Panc1 (cell line): ENCODE measurements at regions not wholly inside any gene's neighbourhood (a gene's known extent, or its start where the extent isn't known, plus 50 kb on each side); places are given as distances from the start of the nearest gene placed in this dataset.

Experiments used
- ATAC-seq: fragments of 200-7000 bp; cut with Tn5 transposase; 2 replicates; pipeline ENCODE4 v1.9.1; 2020; ENCODE audit warnings: mild to moderate bottlenecking, moderate library complexity
- BruUV-seq: library from RNA; stranded (reverse); fragments of 400-500 nt; replicated peaks from 2 replicates; lab custom pipeline; 2021; lab: Mats Ljungman, UMichigan
- CTCF ChIA-PET: fragments of 300-600 bp; sonication (Branson Sonifier 250); formaldehyde crosslinking; loops from one replicate; lab custom pipeline; 2022; ENCODE audit warnings: antibody characterized with exemption; lab: Charles Lee
- POLR2A ChIA-PET: fragments of 300-600 bp; sonication (Branson Sonifier 250); formaldehyde crosslinking; loops from one replicate; lab custom pipeline; 2022; ENCODE audit warnings: antibody characterized with exemption; lab: Charles Lee
- DNase-seq: peaks from one replicate; pipeline ENCODE4 v3.0.0-alpha.2; 2010; ENCODE audit warnings: low read depth, low spot score
- H3K27ac ChIP-seq: 2 replicates; pipeline ENCODE4 v1.5.1; 2011; ENCODE audit warnings: mild to moderate bottlenecking, low read length, inconsistent platforms
- H3K27me3 ChIP-seq: fragments of 200-500 bp; sonication (Bioruptor generic); 2 replicates; pipeline ENCODE4 v1.6.0; 2014; ENCODE audit warnings: low read length, inconsistent platforms; ENCODE audit not compliant: control insufficient read depth, insufficient read depth
- H3K36me3 ChIP-seq: fragments of 200-500 bp; sonication (Bioruptor generic); 2 replicates; pipeline ENCODE4 v1.5.1; 2014; ENCODE audit warnings: inconsistent platforms, mild to moderate bottlenecking, low read length, moderate library complexity; ENCODE audit not compliant: control insufficient read depth, insufficient read depth
- H3K4me1 ChIP-seq: 2 replicates; pipeline ENCODE4 v1.5.1; 2011; ENCODE audit warnings: inconsistent platforms, mild to moderate bottlenecking, low read length, moderate library complexity; ENCODE audit not compliant: control insufficient read depth, insufficient read depth
- H3K4me3 ChIP-seq, 2 experiments: 2 replicates each; pipeline ENCODE4 v1.5.1; 2011 to 2012; ENCODE audit warnings: low read depth in 2 of 2, low read length in 2 of 2, mild to moderate bottlenecking in 2 of 2, inconsistent platforms in 1 of 2, moderate library complexity in 1 of 2
- H3K9me3 ChIP-seq: fragments of 200-500 bp; sonication (Bioruptor generic); 2 replicates; pipeline ENCODE4 v1.5.1; 2014; ENCODE audit warnings: low read depth, mild to moderate bottlenecking, inconsistent platforms, low read length, moderate library complexity; ENCODE audit not compliant: control insufficient read depth, insufficient read depth
- POLR2AphosphoS5 ChIP-seq: IDR thresholded peaks from 2 replicates; pipeline ENCODE4 v1.6.1; 2012; ENCODE audit warnings: mild to moderate bottlenecking, low read depth, low read length, moderate library complexity
- SIN3A ChIP-seq: IDR thresholded peaks from 2 replicates; pipeline ENCODE4 v1.6.1; 2012; ENCODE audit warnings: low read depth, mild to moderate bottlenecking, low read length, moderate library complexity, borderline replicate concordance; ENCODE audit not compliant: insufficient read depth
- TCF7L2 ChIP-seq: IDR thresholded peaks from 2 replicates; pipeline ENCODE4 v1.6.1; 2011; ENCODE audit warnings: mild to moderate bottlenecking, low read depth, low read length, inconsistent platforms
- in situ Hi-C: cut with HindIII; loops from 2 replicates; pipeline ENCODE4 v1.10.0; 2016; ENCODE audit warnings: low sequenced_read_pairs, low pct_unique_long_range_greater_than_20kb
- intact Hi-C: fragments of 100-400 bp; cut with micrococcal nuclease; formaldehyde crosslinking; loops from one replicate; pipeline ENCODE4 v1.10.0; 2022; ENCODE audit not compliant: unreplicated experiment
- TF ChIP-seq, protein P1 (sequence below), 2 experiments: IDR thresholded peaks; 2 replicates each; pipeline ENCODE4 v1.6.1; 2011 to 2012; ENCODE audit warnings: low read depth in 2 of 2, control low read depth in 1 of 2, low read length in 1 of 2, mild to moderate bottlenecking in 1 of 2, moderate library complexity in 1 of 2; ENCODE audit not compliant: insufficient read depth in 1 of 2
- TF ChIP-seq, protein P2 (sequence below): fragments of 450-650 bp; IDR thresholded peaks from 2 replicates; pipeline ENCODE4 v1.5.1; 2017; ENCODE audit warnings: mild to moderate bottlenecking

DNA sequence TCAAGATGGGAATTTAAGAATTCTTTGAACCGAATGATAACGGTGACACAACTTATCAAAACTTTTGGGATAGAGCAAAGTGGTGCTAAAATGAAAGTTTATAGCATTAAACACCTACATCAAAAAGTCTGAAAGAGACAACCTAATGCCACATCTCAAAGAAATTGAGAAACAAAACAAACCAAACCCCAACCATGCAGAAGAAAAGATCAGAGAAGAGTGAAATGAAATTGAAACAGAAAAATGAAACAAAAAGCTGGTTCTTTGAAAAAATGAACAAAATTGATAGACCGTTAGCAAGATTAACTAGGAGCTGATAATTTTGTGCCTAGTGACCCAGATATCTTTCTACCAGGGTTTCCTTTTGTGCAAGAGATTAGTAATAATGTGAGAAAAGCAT lies 248.0 kb upstream of the EYS start:
- TF ChIP-seq, protein P1, sequence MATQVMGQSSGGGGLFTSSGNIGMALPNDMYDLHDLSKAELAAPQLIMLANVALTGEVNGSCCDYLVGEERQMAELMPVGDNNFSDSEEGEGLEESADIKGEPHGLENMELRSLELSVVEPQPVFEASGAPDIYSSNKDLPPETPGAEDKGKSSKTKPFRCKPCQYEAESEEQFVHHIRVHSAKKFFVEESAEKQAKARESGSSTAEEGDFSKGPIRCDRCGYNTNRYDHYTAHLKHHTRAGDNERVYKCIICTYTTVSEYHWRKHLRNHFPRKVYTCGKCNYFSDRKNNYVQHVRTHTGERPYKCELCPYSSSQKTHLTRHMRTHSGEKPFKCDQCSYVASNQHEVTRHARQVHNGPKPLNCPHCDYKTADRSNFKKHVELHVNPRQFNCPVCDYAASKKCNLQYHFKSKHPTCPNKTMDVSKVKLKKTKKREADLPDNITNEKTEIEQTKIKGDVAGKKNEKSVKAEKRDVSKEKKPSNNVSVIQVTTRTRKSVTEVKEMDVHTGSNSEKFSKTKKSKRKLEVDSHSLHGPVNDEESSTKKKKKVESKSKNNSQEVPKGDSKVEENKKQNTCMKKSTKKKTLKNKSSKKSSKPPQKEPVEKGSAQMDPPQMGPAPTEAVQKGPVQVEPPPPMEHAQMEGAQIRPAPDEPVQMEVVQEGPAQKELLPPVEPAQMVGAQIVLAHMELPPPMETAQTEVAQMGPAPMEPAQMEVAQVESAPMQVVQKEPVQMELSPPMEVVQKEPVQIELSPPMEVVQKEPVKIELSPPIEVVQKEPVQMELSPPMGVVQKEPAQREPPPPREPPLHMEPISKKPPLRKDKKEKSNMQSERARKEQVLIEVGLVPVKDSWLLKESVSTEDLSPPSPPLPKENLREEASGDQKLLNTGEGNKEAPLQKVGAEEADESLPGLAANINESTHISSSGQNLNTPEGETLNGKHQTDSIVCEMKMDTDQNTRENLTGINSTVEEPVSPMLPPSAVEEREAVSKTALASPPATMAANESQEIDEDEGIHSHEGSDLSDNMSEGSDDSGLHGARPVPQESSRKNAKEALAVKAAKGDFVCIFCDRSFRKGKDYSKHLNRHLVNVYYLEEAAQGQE (IDR thresholded peaks at IDR 0.05; ENCODE audit: insufficient read depth in 1 of 2, low read depth in 2 of 2, low read length in 1 of 2), result no peak
- TF ChIP-seq TCF7L2 (no peak), SIN3A (no peak), POLR2AphosphoS5 (no peak)
- TF ChIP-seq, protein P2, sequence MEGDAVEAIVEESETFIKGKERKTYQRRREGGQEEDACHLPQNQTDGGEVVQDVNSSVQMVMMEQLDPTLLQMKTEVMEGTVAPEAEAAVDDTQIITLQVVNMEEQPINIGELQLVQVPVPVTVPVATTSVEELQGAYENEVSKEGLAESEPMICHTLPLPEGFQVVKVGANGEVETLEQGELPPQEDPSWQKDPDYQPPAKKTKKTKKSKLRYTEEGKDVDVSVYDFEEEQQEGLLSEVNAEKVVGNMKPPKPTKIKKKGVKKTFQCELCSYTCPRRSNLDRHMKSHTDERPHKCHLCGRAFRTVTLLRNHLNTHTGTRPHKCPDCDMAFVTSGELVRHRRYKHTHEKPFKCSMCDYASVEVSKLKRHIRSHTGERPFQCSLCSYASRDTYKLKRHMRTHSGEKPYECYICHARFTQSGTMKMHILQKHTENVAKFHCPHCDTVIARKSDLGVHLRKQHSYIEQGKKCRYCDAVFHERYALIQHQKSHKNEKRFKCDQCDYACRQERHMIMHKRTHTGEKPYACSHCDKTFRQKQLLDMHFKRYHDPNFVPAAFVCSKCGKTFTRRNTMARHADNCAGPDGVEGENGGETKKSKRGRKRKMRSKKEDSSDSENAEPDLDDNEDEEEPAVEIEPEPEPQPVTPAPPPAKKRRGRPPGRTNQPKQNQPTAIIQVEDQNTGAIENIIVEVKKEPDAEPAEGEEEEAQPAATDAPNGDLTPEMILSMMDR, result no peak
- no TSS peak for BruUV-seq
- H3K9me3 ChIP-seq, result no peaks in the 10 kb centered on the region
- ATAC-seq (no peak), DNase-seq (no peak)
- in situ Hi-C loops, result no loop called here
- CTCF ChIA-PET, result no interaction called here
- no peaks in the 10 kb centered on the region for H3K27me3 ChIP-seq
- POLR2A ChIA-PET, result no interaction called here
- H3K4me3 ChIP-seq, result no peak overlapping the region
- no peak overlapping the region for H3K27ac ChIP-seq
- no peaks in the 10 kb centered on the region for H3K4me1 ChIP-seq
- H3K36me3 ChIP-seq, result no peaks in the 10 kb centered on the region
- intact Hi-C loops, result no loop called here

DNA sequence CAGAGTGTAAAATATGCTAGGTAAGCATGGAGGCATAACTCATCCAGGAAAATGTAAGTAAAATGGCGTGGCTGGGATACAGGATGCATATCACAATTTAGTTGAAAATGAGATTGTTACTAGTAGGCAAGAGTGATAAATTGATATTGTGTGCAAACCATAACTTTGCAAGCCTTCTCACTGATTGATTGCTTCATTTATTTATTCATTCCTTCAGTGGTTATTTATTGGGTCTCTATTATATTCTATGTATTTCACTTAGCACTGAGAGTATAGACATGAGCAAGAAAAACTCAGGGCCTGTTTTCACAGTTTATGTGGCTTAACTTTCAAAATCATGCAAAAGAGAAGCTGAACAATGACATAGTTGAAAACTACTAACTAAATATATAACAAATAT lies 241.0 kb upstream of the EYS start:
- ATAC-seq, result no peak
- DNase-seq, result no peak
- H3K27me3 ChIP-seq, result no peaks in the 10 kb centered on the region

More for the DNA sequence above, 241.0 kb upstream of the EYS start:
- ChIA-PET CTCF (no interaction called here), POLR2A (no interaction called here)
- Histone ChIP-seq H3K4me3 (no peak overlapping the region), H3K4me1 (no peaks in the 10 kb centered on the region), H3K9me3 (no peaks in the 10 kb centered on the region; the same call in 1 of the 2 replicates), H3K36me3 (no peaks in the 10 kb centered on the region), H3K27ac (no peak overlapping the region)
- in situ Hi-C loops, result no loop called here
- intact Hi-C loops, result no loop called here
- TF ChIP-seq, protein P2, result no peak
- TF ChIP-seq TCF7L2 (no peak), SIN3A (no peak), POLR2AphosphoS5 (no peak)
- TF ChIP-seq, protein P1 (IDR thresholded peaks at IDR 0.05; ENCODE audit: insufficient read depth in 1 of 2, low read depth in 2 of 2, low read length in 1 of 2), result no peak
- BruUV-seq, result no TSS peak
